ENCODE measurements at regions not wholly inside any gene's neighbourhood (a gene's known extent, or its start where the extent isn't known, plus 50 kb on each side); places are given as distances from the start of the nearest gene placed in this dataset.
"Not testable (repeated sequence)": the region's sequence is repeated elsewhere in the genome, so short reads cannot be mapped to it uniquely, and the experiment has no call there.

- TF ChIP-seq FOS (IDR thresholded peaks at IDR 0.05; ENCODE audit: low read depth, low read length); POLR2A (IDR thresholded peaks at IDR 0.05; ENCODE audit: low read depth, low read length); ELK1 (IDR thresholded peaks at IDR 0.05; ENCODE audit: borderline replicate concordance, low read depth, low read length); MAFK (IDR thresholded peaks at IDR 0.05; ENCODE audit: low read depth, low read length): not testable (repeated sequence)
- TF ChIP-seq CTCF (conservative IDR thresholded peaks at IDR 0.05; ENCODE audit: low read depth, low read length), result peak; percentile 92
These were observed 555.7 kb downstream of the ETS1 start for GRCh38 chr11:128031538-128032134.
